ENCODE measurements at regions not wholly inside any gene's neighbourhood (a gene's known extent, or its start where the extent isn't known, plus 50 kb on each side); places are given as distances from the start of the nearest gene placed in this dataset.
"Not testable (repeated sequence)": the region's sequence is repeated elsewhere in the genome, so short reads cannot be mapped to it uniquely, and the experiment has no call there.

GRCh38 chr1:199529324-199529723 is 498.2 kb upstream of the NR5A2 start:
- intact Hi-C loops (cut with micrococcal nuclease), result no loop called here
- Mint-ChIP-seq H3K4me1 (ENCODE audit: low read depth) (no peaks in the 10 kb centered on the region), H3K9me3 (peaks cover 12% of the 10 kb centered on the region), H3K36me3 (ENCODE audit: low read depth) (no peaks in the 10 kb centered on the region), H3K4me3 (no peak overlapping the region), H3K27me3 (ENCODE audit: low read depth) (no peaks in the 10 kb centered on the region), H3K27ac (no peak overlapping the region)
- DNase-seq, result no peak
- CTCF ChIA-PET, result interaction anchor here (0.6 kb wide), 1 partner anchor 546 kb away, joined by 3 read pairs; no protein-coding TSS in a partner anchor

- H3K4me1 Mint-ChIP-seq (ENCODE audit: low read depth); H3K36me3 Mint-ChIP-seq (ENCODE audit: low read depth); CTCF ChIA-PET; DNase-seq; H3K27me3 Mint-ChIP-seq (ENCODE audit: low read depth); H3K27ac Mint-ChIP-seq; intact Hi-C loops (cut with micrococcal nuclease); H3K4me3 Mint-ChIP-seq: not testable (repeated sequence)
- H3K9me3 Mint-ChIP-seq, result peaks cover 16% of the 10 kb centered on the region
Observed at GRCh38 chr1:199533361-199533760, 494.1 kb upstream of the NR5A2 start.

DNA sequence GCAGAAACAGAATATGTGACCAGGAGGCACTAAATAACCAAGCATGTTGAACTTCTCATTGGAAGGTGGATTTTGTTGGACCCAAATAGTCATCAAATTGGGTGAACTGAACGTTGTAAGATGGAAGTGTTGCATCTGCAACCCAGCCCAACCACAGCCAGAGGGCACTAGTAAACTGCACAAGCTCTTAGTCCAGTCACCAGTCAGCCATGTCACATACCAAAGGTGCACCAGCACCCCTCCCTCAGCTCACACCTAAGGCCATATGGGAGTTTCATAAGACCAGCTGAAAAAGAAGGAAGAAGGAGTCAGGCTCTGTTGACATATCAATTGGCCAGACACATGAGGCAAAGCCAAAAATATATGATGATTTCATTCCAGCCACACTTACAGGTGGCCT is 481.7 kb upstream of the NR5A2 start:
- H3K27me3 Mint-ChIP-seq (ENCODE audit: low read depth), result no peaks in the 10 kb centered on the region
- H3K27ac Mint-ChIP-seq, result no peak overlapping the region
- CTCF ChIA-PET, result no interaction called here
- intact Hi-C loops (cut with micrococcal nuclease), result no loop called here
- no peak overlapping the region for H3K4me3 Mint-ChIP-seq
- no peaks in the 10 kb centered on the region for H3K4me1 Mint-ChIP-seq (ENCODE audit: low read depth)
- no peaks in the 10 kb centered on the region for H3K9me3 Mint-ChIP-seq
- peak; percentile 9 for DNase-seq
- H3K36me3 Mint-ChIP-seq (ENCODE audit: low read depth), result no peaks in the 10 kb centered on the region

- intact Hi-C loops (cut with micrococcal nuclease), result no loop called here
- CTCF ChIA-PET, result interaction anchor here (0.6 kb wide), 1 partner anchor 23 kb away, joined by 4 read pairs; no protein-coding TSS in a partner anchor
- no peak overlapping the region for H3K4me3 Mint-ChIP-seq
- no peaks in the 10 kb centered on the region for H3K9me3 Mint-ChIP-seq
- no peak for DNase-seq
- no peak overlapping the region for H3K27ac Mint-ChIP-seq
- H3K36me3 Mint-ChIP-seq (ENCODE audit: low read depth), result no peaks in the 10 kb centered on the region
- H3K27me3 Mint-ChIP-seq (ENCODE audit: low read depth), result no peaks in the 10 kb centered on the region
- no peaks in the 10 kb centered on the region for H3K4me1 Mint-ChIP-seq (ENCODE audit: low read depth)
Observed at GRCh38 chr1:199546323-199546722, 481.2 kb upstream of the NR5A2 start.

DNA sequence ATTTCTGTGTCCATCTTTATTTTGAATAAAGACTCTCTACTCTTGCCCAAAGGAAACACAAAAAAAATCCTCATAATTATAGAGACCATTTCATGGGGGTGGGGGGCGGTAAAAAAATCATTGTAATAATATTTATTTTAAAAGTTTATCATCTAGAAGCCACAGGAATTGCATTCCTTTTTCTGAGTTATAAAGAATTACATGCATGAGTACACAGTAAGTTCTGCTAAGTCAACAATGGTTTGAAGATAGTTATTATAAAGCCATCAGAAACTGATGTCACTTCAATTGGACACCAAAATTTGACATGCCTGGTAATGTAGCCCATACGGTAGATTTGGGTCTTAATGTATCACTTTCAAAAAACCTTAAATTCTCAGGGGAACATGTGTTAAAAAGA is 478.1 kb upstream of the NR5A2 start:
- Mint-ChIP-seq H3K9me3 (no peaks in the 10 kb centered on the region), H3K27ac (no peak overlapping the region), H3K36me3 (ENCODE audit: low read depth) (no peaks in the 10 kb centered on the region), H3K4me3 (no peak overlapping the region), H3K27me3 (ENCODE audit: low read depth) (peaks cover 10% of the 10 kb centered on the region), H3K4me1 (ENCODE audit: low read depth) (no peaks in the 10 kb centered on the region)
- DNase-seq, result no peak
- intact Hi-C loops (cut with micrococcal nuclease), result no loop called here
- CTCF ChIA-PET, result interaction anchor here (0.6 to 0.7 kb wide), 3 partner anchors 20 to 392 kb away, joined by 3 to 4 read pairs (median 4); no protein-coding TSS in a partner anchor

- Mint-ChIP-seq H3K4me1 (ENCODE audit: low read depth) (no peaks in the 10 kb centered on the region), H3K27ac (no peak overlapping the region), H3K36me3 (ENCODE audit: low read depth) (no peaks in the 10 kb centered on the region), H3K4me3 (no peak overlapping the region), H3K27me3 (ENCODE audit: low read depth) (peaks cover 10% of the 10 kb centered on the region), H3K9me3 (no peaks in the 10 kb centered on the region)
- CTCF ChIA-PET, result interaction anchor here (0.6 to 0.7 kb wide), 3 partner anchors 24 to 393 kb away, joined by 3 to 4 read pairs (median 3); no protein-coding TSS in a partner anchor
- DNase-seq, result peak; percentile 6
- intact Hi-C loops (cut with micrococcal nuclease), result loop anchor here (5.0 to 10.0 kb wide), 6 partner anchors 308 to 1086 kb away; no protein-coding TSS in a partner anchor
Observed at GRCh38 chr1:199550199-199551065, 477.1 kb upstream of the NR5A2 start.

DNA sequence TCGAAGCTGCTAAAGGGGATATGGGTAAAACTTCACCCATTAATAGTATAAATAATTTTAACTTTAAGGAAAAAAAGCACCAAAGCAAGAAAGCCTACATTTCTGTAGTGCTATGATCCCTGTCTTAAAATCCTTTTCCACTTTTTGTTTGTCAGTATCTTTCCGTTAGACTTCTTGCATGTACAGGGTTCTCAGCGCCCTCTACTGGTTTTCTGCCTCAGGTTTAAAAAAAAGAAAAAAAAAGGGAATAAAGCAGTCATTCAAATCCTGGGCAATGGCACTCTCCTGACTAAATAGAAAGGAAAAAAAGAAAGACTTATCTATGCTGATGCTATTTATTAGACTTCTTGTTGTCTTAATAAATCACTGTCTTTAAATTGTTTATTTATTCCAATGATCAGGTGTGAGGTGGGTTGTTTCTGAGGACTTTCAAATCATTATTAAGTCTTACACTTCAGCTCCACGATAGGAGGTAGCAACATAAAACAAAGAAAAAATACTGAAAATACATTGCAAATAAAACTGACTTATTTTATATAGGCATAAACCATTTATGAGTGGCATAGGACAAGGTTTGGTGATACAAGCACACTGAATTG is 475.4 kb upstream of the NR5A2 start:
- Mint-ChIP-seq H3K4me3 (no peak overlapping the region), H3K27ac (no peak overlapping the region), H3K9me3 (no peaks in the 10 kb centered on the region), H3K27me3 (ENCODE audit: low read depth) (peaks cover 10% of the 10 kb centered on the region), H3K4me1 (ENCODE audit: low read depth) (no peaks in the 10 kb centered on the region), H3K36me3 (ENCODE audit: low read depth) (no peaks in the 10 kb centered on the region)
- peak; percentile 61 for DNase-seq
- intact Hi-C loops (cut with micrococcal nuclease), result loop anchor here (2.0 to 10.0 kb wide), 7 partner anchors 310 to 1087 kb away; no protein-coding TSS in a partner anchor
- CTCF ChIA-PET, result interaction anchor here (0.6 to 1.6 kb wide), 8 partner anchors 17 to 957 kb away, joined by 3 to 5 read pairs (median 3); no protein-coding TSS in a partner anchor

DNA sequence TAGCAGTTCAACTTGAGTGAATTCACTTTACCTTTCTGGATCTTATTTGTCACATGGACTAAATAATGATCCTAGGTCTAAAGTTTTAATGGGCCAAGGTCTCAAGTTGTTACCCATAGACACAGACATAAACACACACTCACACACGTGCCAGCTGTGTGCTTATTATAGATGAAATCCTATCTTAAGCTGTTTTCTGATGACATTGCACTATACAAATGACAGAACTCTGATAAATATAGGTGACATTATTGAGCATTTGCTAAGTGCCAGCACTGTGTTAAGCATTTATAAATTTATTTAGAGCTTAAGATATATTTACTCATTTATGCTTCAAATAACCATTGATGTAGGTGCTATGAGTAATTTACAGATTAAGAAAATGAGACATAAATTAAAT is 474.4 kb upstream of the NR5A2 start:
- Mint-ChIP-seq H3K27me3 (ENCODE audit: low read depth) (peaks cover 10% of the 10 kb centered on the region), H3K27ac (no peak overlapping the region), H3K9me3 (no peaks in the 10 kb centered on the region), H3K4me3 (no peak overlapping the region), H3K4me1 (ENCODE audit: low read depth) (no peaks in the 10 kb centered on the region), H3K36me3 (ENCODE audit: low read depth) (no peaks in the 10 kb centered on the region)
- no peak for DNase-seq
- CTCF ChIA-PET, result no interaction called here
- intact Hi-C loops (cut with micrococcal nuclease), result loop anchor here (2.0 to 10.0 kb wide), 7 partner anchors 311 to 1088 kb away; no protein-coding TSS in a partner anchor

GRCh38 chr1:199561334-199561733 is 466.2 kb upstream of the NR5A2 start:
- Mint-ChIP-seq H3K36me3 (ENCODE audit: low read depth) (no peaks in the 10 kb centered on the region), H3K9me3 (no peaks in the 10 kb centered on the region), H3K27me3 (ENCODE audit: low read depth) (peaks cover 7% of the 10 kb centered on the region), H3K4me3 (no peak overlapping the region), H3K4me1 (ENCODE audit: low read depth) (no peaks in the 10 kb centered on the region), H3K27ac (no peak overlapping the region)
- DNase-seq, result no peak
- intact Hi-C loops (cut with micrococcal nuclease), result no loop called here
- CTCF ChIA-PET, result interaction anchor here (0.6 kb wide), 1 partner anchor 1631 kb away, joined by 3 read pairs; no protein-coding TSS in a partner anchor

- no peak for DNase-seq
- Mint-ChIP-seq H3K4me3 (no peak overlapping the region), H3K9me3 (no peaks in the 10 kb centered on the region), H3K36me3 (ENCODE audit: low read depth) (no peaks in the 10 kb centered on the region), H3K4me1 (ENCODE audit: low read depth) (no peaks in the 10 kb centered on the region), H3K27ac (no peak overlapping the region), H3K27me3 (ENCODE audit: low read depth) (peaks cover 4% of the 10 kb centered on the region)
- CTCF ChIA-PET, result no interaction called here
- intact Hi-C loops (cut with micrococcal nuclease), result no loop called here
Observed at GRCh38 chr1:199573047-199573446, 454.5 kb upstream of the NR5A2 start.

DNA sequence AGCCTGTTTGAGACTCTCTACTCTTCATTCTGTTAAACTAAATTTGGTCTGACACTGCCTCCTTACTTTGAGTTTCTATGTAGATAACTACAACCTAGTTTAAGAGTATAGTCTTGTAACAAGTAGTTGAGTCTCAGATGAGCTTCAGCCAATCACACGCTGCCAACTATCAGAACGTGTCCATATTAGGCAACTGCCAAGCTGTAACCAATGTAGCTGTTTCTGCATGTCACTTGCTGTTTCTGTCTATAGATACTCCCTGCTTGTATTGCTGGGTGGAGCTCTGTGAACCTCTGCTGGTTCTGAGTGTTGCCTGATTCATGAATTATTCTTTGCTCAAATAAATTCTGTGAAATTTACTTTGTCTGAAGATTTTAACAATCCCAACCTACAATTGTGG is 452.6 kb upstream of the NR5A2 start:
- H3K36me3 Mint-ChIP-seq (ENCODE audit: low read depth), result no peaks in the 10 kb centered on the region
- H3K27me3 Mint-ChIP-seq (ENCODE audit: low read depth), result peaks cover 4% of the 10 kb centered on the region
- DNase-seq, result no peak
- intact Hi-C loops (cut with micrococcal nuclease), result no loop called here
- no peak overlapping the region for H3K27ac Mint-ChIP-seq
- CTCF ChIA-PET, result interaction anchor here (0.7 kb wide), 1 partner anchor 25 kb away, joined by 4 read pairs; no protein-coding TSS in a partner anchor
- H3K4me1 Mint-ChIP-seq (ENCODE audit: low read depth), result no peaks in the 10 kb centered on the region
- H3K4me3 Mint-ChIP-seq, result no peak overlapping the region
- no peaks in the 10 kb centered on the region for H3K9me3 Mint-ChIP-seq

- Mint-ChIP-seq H3K4me1 (ENCODE audit: low read depth) (no peaks in the 10 kb centered on the region), H3K27ac (no peak overlapping the region)
Observed at GRCh38 chr1:199580300-199580699, 447.2 kb upstream of the NR5A2 start.

More at GRCh38 chr1:199580300-199580699, 447.2 kb upstream of the NR5A2 start:
- CTCF ChIA-PET, result no interaction called here
- intact Hi-C loops (cut with micrococcal nuclease), result no loop called here
- H3K27me3 Mint-ChIP-seq (ENCODE audit: low read depth), result peaks cover 4% of the 10 kb centered on the region
- no peak overlapping the region for H3K4me3 Mint-ChIP-seq
- H3K36me3 Mint-ChIP-seq (ENCODE audit: low read depth), result no peaks in the 10 kb centered on the region
- H3K9me3 Mint-ChIP-seq, result no peaks in the 10 kb centered on the region
- DNase-seq, result no peak
